B cell (primary cell): ENCODE measurements at regions not wholly inside any gene's neighbourhood (a gene's known extent, or its start where the extent isn't known, plus 50 kb on each side); places are given as distances from the start of the nearest gene placed in this dataset.

ENCODE experiments used
- CTCF ChIP-seq: fragments of 200-600 bp; IDR thresholded peaks from one replicate; pipeline ENCODE4 v1.8.0; 2022; ENCODE audit warnings: antibody characterized with exemption, mild to moderate bottlenecking
- EZH2 ChIP-seq: IDR thresholded peaks from 2 replicates; pipeline ENCODE4 v1.6.1; 2012; ENCODE audit warnings: borderline replicate concordance, low read depth, mild to moderate bottlenecking, moderate library complexity, low read length; ENCODE audit not compliant: insufficient read depth, poor library complexity, severe bottlenecking

- TF ChIP-seq CTCF (no peak), EZH2 (no peak)
These were observed 126.4 kb downstream of the TBC1D30 start for GRCh38 chr12:64950711-64951298.
